Thoracic aorta (tissue), 2 donors: ENCODE measurements at regions not wholly inside any gene's neighbourhood (a gene's known extent, or its start where the extent isn't known, plus 50 kb on each side); places are given as distances from the start of the nearest gene placed in this dataset.

Source experiments
- ATAC-seq: fragments of 150-250 bp; one replicate; pipeline ENCODE4 v1.8.0; 2017; ENCODE audit warnings: low read depth; ENCODE audit not compliant: insufficient number of reproducible peaks, low FRiP score
- DNase-seq: peaks from one replicate; pipeline ENCODE4 v3.0.0-alpha.2; 2020; ENCODE audit warnings: low spot score
- H3K27ac ChIP-seq, 2 donors: fragments of 200-600 bp; sonication (generic); 1 replicate in 1 of 2; 2 replicates in 1 of 2; pipeline ENCODE4 v1.5.1; 2016; ENCODE audit warnings: mild to moderate bottlenecking in 2 of 2, moderate library complexity in 2 of 2
- H3K27me3 ChIP-seq: fragments of 200-600 bp; sonication (generic); replicated peaks from 2 replicates; pipeline ENCODE4 v1.6.0; 2016; ENCODE audit warnings: mild to moderate bottlenecking; ENCODE audit not compliant: insufficient read depth
- H3K36me3 ChIP-seq: fragments of 200-600 bp; sonication (generic); one replicate; pipeline ENCODE4 v1.5.1; 2016
- H3K4me1 ChIP-seq, 2 donors: fragments of 200-600 bp; sonication (generic); 1 replicate in 1 of 2; 2 replicates in 1 of 2; pipeline versions ENCODE4 v1.5.1 to v1.6.0; 2016; ENCODE audit warnings: low read depth in 2 of 2, mild to moderate bottlenecking in 1 of 2; ENCODE audit not compliant: control insufficient read depth in 1 of 2
- H3K4me3 ChIP-seq: fragments of 200-600 bp; sonication (generic); 2 replicates; pipeline ENCODE4 v1.5.1; 2016; ENCODE audit warnings: mild to moderate bottlenecking
- H3K9me3 ChIP-seq: fragments of 200-600 bp; sonication (generic); 2 replicates; pipeline ENCODE4 v1.5.1; 2016
- TF ChIP-seq, protein P1 (sequence below): fragments of 200-600 bp; sonication (generic); IDR thresholded peaks from one replicate; pipeline ENCODE4 v1.5.1; 2019; ENCODE audit warnings: antibody characterized with exemption

DNA sequence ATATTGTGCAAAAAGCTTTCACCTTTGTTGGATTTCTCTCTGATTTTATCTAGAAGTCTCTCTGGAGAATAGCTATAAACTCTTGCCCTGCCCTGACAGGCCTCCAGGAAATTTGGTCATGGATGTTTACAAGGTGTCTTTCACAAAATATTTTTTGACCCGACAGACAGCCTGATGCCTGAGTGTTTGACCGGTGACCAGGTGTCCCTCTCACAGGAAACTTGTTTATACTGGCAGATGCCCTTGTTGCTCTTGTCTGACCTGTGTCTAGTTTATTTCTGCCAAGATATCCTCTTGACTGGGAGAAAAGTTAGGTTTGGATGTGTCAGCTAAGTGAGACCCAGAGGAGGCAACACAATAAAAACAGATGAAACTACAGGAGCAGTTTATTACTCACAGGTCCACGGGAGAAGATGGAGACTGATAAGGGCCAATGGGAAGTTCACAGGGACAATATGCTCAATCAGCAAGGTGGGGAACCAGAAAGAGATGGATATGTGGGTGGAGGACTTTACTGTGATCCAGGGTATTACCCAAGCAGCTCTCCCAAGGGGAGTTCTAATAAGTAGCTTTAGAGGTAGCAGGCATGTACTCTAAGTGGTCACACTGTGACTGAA, 243.3 kb downstream of the ARAP2 start:
- Histone ChIP-seq H3K36me3 (no peaks in the 10 kb centered on the region), H3K27ac (no peak overlapping the region), H3K4me3 (no peak overlapping the region), H3K4me1 (no peaks in the 10 kb centered on the region), H3K9me3 (no peaks in the 10 kb centered on the region), H3K27me3 (no peaks in the 10 kb centered on the region)
- DNase-seq = no peak
- TF ChIP-seq, protein P1, sequence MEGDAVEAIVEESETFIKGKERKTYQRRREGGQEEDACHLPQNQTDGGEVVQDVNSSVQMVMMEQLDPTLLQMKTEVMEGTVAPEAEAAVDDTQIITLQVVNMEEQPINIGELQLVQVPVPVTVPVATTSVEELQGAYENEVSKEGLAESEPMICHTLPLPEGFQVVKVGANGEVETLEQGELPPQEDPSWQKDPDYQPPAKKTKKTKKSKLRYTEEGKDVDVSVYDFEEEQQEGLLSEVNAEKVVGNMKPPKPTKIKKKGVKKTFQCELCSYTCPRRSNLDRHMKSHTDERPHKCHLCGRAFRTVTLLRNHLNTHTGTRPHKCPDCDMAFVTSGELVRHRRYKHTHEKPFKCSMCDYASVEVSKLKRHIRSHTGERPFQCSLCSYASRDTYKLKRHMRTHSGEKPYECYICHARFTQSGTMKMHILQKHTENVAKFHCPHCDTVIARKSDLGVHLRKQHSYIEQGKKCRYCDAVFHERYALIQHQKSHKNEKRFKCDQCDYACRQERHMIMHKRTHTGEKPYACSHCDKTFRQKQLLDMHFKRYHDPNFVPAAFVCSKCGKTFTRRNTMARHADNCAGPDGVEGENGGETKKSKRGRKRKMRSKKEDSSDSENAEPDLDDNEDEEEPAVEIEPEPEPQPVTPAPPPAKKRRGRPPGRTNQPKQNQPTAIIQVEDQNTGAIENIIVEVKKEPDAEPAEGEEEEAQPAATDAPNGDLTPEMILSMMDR = no peak
- ATAC-seq = no peak

DNA sequence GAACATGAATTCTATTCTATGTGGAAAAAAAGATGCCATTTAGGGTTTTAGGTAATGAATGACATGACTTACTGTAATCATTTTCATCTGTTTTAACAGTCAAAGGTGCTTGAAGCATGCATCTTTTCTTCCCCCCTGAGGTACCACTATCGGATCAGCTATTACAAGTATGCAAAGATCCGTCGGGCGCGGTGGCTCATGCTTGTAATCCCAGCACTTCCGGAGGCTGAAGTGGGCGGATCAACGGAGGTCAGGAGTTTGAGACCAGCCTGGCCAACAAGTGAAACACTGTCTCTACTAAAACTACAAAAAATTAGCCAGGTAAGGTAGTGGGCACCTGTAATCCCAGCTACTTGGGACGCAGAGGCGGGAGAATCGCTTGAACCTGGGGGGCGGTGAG, 241.3 kb downstream of the ARAP2 start:
- ATAC-seq = no peak
- H3K9me3 ChIP-seq = no peaks in the 10 kb centered on the region
- H3K27ac ChIP-seq = no peak overlapping the region
- no peaks in the 10 kb centered on the region for H3K4me1 ChIP-seq
- H3K27me3 ChIP-seq = no peaks in the 10 kb centered on the region
- no peaks in the 10 kb centered on the region for H3K36me3 ChIP-seq
- no peak for DNase-seq
- TF ChIP-seq, protein P1 = no peak
- no peak overlapping the region for H3K4me3 ChIP-seq

DNA sequence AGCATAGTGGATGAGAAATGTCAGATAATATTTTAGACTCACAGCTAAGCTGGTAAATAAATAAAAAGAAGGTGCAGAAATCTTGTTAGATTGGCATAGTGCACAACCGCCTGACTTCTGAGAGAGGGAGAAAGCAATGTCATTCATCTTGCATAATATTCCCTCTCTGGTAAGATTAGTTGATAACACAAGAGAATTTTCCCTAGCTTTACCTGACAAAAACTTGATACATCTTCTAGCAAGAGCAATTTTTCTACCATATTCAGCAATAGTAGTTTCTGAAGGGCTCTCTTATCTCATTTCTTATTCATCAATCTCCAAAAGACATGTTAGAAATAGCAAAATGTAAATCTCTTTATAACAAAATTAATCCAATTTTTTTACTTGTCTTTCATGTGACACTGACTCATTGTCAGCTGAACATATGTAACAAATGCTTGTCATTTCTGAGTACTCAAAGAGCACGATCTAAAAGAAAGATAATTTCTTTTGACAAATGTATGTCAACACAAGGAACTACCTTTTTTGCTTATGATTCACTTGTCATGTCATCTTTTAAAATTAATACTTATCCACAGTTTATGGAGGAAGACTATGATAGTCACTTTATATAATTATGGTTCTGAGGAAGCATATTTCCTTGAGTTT, 240.0 kb downstream of the ARAP2 start:
- H3K27ac ChIP-seq = no peak overlapping the region
- H3K27me3 ChIP-seq = no peaks in the 10 kb centered on the region
- DNase-seq (no peak), ATAC-seq (no peak)
- no peaks in the 10 kb centered on the region for H3K36me3 ChIP-seq
- no peaks in the 10 kb centered on the region for H3K4me1 ChIP-seq
- TF ChIP-seq, protein P1 = no peak
- no peaks in the 10 kb centered on the region for H3K9me3 ChIP-seq
- no peak overlapping the region for H3K4me3 ChIP-seq

DNA sequence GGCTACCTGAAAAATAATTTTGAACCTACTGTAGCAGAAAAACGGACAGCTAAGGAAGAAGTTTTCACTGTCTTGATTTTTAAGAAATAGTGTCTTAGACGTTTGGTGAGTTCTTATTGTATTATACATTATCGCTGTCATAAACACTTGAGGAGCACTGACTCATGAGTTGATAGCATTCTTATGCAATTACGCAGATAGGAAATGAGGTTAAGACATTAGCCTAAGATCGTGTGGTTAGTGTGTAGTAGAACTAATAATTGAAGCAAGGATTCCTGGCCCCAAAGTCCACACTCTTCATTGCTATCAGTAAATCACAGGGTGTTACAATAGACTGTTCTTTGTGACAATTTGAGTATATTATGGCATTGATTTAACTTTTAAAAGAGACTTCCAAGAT, 238.1 kb downstream of the ARAP2 start:
- Histone ChIP-seq H3K27me3 (no peaks in the 10 kb centered on the region), H3K27ac (no peak overlapping the region), H3K4me3 (no peak overlapping the region), H3K4me1 (no peaks in the 10 kb centered on the region), H3K36me3 (no peaks in the 10 kb centered on the region), H3K9me3 (no peaks in the 10 kb centered on the region)
- ATAC-seq = no peak
- DNase-seq = no peak
- TF ChIP-seq, protein P1 = no peak

DNA sequence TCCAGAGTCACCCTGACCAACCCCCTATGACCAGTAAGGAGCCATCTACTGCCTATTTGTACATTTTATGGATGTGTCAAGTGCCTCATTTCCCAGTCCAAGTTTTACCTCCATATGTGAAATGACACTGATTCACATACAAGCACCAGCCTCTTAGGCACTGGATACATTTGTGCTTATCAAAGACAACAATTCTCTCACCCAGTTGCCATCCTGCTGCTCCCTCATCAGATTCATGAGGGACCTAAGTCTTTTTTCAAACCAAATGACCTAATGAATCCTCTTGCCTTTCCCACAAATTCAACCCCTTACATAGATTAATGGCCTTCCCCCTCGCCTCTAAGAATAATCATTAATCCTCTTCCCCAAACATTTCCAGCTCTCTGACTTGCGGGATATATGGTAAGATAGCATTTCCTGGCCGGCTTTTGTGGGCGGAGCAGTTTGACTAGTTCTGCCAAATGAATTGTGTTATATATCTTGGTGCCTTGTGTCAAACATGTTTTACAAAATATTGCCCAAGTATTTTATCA, 233.9 kb downstream of the ARAP2 start:
- ATAC-seq = no peak
- H3K4me1 ChIP-seq = no peaks in the 10 kb centered on the region
- TF ChIP-seq, protein P1 = no peak
- no peak overlapping the region for H3K4me3 ChIP-seq
- H3K9me3 ChIP-seq = no peaks in the 10 kb centered on the region
- no peak for DNase-seq
- H3K27me3 ChIP-seq = no peaks in the 10 kb centered on the region
- no peak overlapping the region for H3K27ac ChIP-seq
- no peaks in the 10 kb centered on the region for H3K36me3 ChIP-seq
